H1 (cell line): ENCODE measurements at regions not wholly inside any gene's neighbourhood (a gene's known extent, or its start where the extent isn't known, plus 50 kb on each side); places are given as distances from the start of the nearest gene placed in this dataset.

Experiments
- CTCF ChIA-PET: fragments of 300-600 bp; sonication (Branson Sonifier 250); formaldehyde crosslinking; loops from one replicate; lab custom pipeline; 2021; ENCODE audit not compliant: partially characterized antibody; lab: Charles Lee
- POLR2A ChIA-PET: fragments of 300-600 bp; sonication (Branson Sonifier 250); formaldehyde crosslinking; loops from one replicate; lab custom pipeline; 2021; ENCODE audit warnings: inconsistent platforms; ENCODE audit not compliant: partially characterized antibody; lab: Charles Lee
- DNase-seq, 2 experiments: peaks; one replicate each; pipeline versions ENCODE4 v3.0.0 to v3.0.0-alpha.2; 2010 to 2022; ENCODE audit warnings: low spot score in 2 of 2, low read depth in 1 of 2, mixed read lengths in 1 of 2
- FAIRE-seq: peaks from 2 replicates; lab custom pipeline; 2011; peaks lifted over from hg19 to GRCh38; lab: Jason Lieb, UNC
- H2AFZ ChIP-seq: 2 replicates; pipeline ENCODE4 v1.8.1; 2012; ENCODE audit warnings: low read length, inconsistent platforms
- H2AK5ac ChIP-seq: 2 replicates; pipeline ENCODE4 v1.6.1; 2013; ENCODE audit warnings: low read depth, low read length
- H2BK120ac ChIP-seq: replicated peaks from 2 replicates; pipeline ENCODE3; 2013; ENCODE audit warnings: low read depth, low read length, inconsistent platforms
- H2BK12ac ChIP-seq: 2 replicates; pipeline ENCODE4 v1.6.1; 2013; ENCODE audit warnings: low read depth, low read length
- H2BK15ac ChIP-seq: 2 replicates; pipeline ENCODE4 v1.6.1; 2013; ENCODE audit warnings: low read length
- H2BK20ac ChIP-seq: 2 replicates; pipeline ENCODE4 v1.6.1; 2013; ENCODE audit warnings: low read length
- H2BK5ac ChIP-seq: 2 replicates; pipeline ENCODE4 v1.6.1; 2013; ENCODE audit warnings: low read depth, low read length
- H3K14ac ChIP-seq: 2 replicates; pipeline ENCODE4 v1.6.1; 2013; ENCODE audit warnings: inconsistent platforms; ENCODE audit not compliant: insufficient read length
- H3K18ac ChIP-seq: 2 replicates; pipeline ENCODE4 v1.6.1; 2013; ENCODE audit warnings: low read length; ENCODE audit errors: extremely low read depth
- H3K23ac ChIP-seq: 2 replicates; pipeline ENCODE4 v1.6.1; 2013; ENCODE audit warnings: inconsistent platforms; ENCODE audit not compliant: insufficient read length
- H3K23me2 ChIP-seq: 2 replicates; pipeline ENCODE4 v1.6.1; 2013; ENCODE audit warnings: low read depth, low read length
- H3K27ac ChIP-seq: 2 replicates; pipeline ENCODE4 v1.6.1; 2011; ENCODE audit warnings: low read depth, low read length, inconsistent platforms
- H3K27me3 ChIP-seq, 4 experiments: replicated peaks in 1 of 4; 1 replicate in 1 of 4; 2 replicates in 3 of 4; pipeline versions ENCODE4 v1.6.1 to v1.8.1; 2011 to 2013; ENCODE audit warnings: low read length in 3 of 4, mild to moderate bottlenecking in 3 of 4, inconsistent platforms in 2 of 4, mixed read lengths in 2 of 4, moderate library complexity in 1 of 4; ENCODE audit not compliant: control insufficient read depth in 3 of 4, insufficient read depth in 3 of 4; ENCODE audit errors: extremely low read depth in 1 of 4
- H3K36me3 ChIP-seq, 4 experiments: 2 replicates each; pipeline versions ENCODE4 v1.6.1 to v1.8.1; 2011 to 2013; ENCODE audit warnings: mild to moderate bottlenecking in 4 of 4, low read length in 3 of 4, moderate library complexity in 2 of 4, control low read depth in 1 of 4, inconsistent platforms in 1 of 4; ENCODE audit not compliant: insufficient read depth in 4 of 4, control insufficient read depth in 2 of 4
- H3K4ac ChIP-seq: replicated peaks from 2 replicates; pipeline ENCODE3; 2013; ENCODE audit warnings: low read length, low read depth, mixed read lengths, inconsistent platforms; ENCODE audit not compliant: insufficient read length
- H3K4me1 ChIP-seq, 4 experiments: replicated peaks in 1 of 4; 1 replicate in 1 of 4; 2 replicates in 3 of 4; pipeline versions ENCODE4 v1.6.1 to v1.8.1; 2011 to 2013; ENCODE audit warnings: low read length in 3 of 4, inconsistent platforms in 2 of 4, mixed read lengths in 1 of 4; ENCODE audit not compliant: insufficient read depth in 4 of 4, control insufficient read depth in 3 of 4
- H3K4me2 ChIP-seq, 2 experiments: 2 replicates each; pipeline versions ENCODE4 v1.6.1 to v1.8.1; 2011 to 2013; ENCODE audit warnings: low read depth in 2 of 2, low read length in 2 of 2, control low read depth in 1 of 2, inconsistent platforms in 1 of 2, mild to moderate bottlenecking in 1 of 2; ENCODE audit not compliant: insufficient read depth in 1 of 2
- H3K4me3 ChIP-seq, 4 experiments: fragments of 200-600, 300-600 bp in 1 of 4; sonication (generic), shearing (Covaris generic), sonication (Bioruptor Twin) in 1 of 4; 2 replicates each; pipeline versions ENCODE4 v1.5.1 to v1.8.1; 2011 to 2016; ENCODE audit warnings: low read length in 4 of 4, low read depth in 3 of 4, control low read depth in 2 of 4, inconsistent platforms in 2 of 4, mild to moderate bottlenecking in 2 of 4, mixed read lengths in 1 of 4, moderate library complexity in 1 of 4; ENCODE audit not compliant: insufficient read depth in 2 of 4; ENCODE audit errors: extremely low read depth in 1 of 4
- H3K56ac ChIP-seq: replicated peaks from 2 replicates; pipeline ENCODE3; 2013; ENCODE audit warnings: low read depth, mild to moderate bottlenecking, mixed read lengths, low read length, inconsistent platforms; ENCODE audit not compliant: insufficient read length
- H3K79me1 ChIP-seq: 2 replicates; pipeline ENCODE4 v1.6.1; 2013; ENCODE audit warnings: low read depth, low read length, control low read depth
- H3K79me2 ChIP-seq, 2 experiments: 2 replicates each; pipeline versions ENCODE4 v1.6.1 to v1.8.1; 2012 to 2013; ENCODE audit warnings: low read length in 2 of 2, mild to moderate bottlenecking in 2 of 2, inconsistent platforms in 1 of 2; ENCODE audit not compliant: insufficient read depth in 2 of 2, control insufficient read depth in 1 of 2
- H3K9ac ChIP-seq, 4 experiments: replicated peaks in 1 of 4; 1 replicate in 1 of 4; 2 replicates in 3 of 4; pipeline versions ENCODE4 v1.6.1 to v1.8.1; 2011 to 2013; ENCODE audit warnings: low read depth in 3 of 4, low read length in 3 of 4, control low read depth in 2 of 4, mild to moderate bottlenecking in 2 of 4, moderate library complexity in 2 of 4, inconsistent platforms in 1 of 4; ENCODE audit errors: extremely low read depth in 1 of 4
- H3K9me3 ChIP-seq, 2 experiments: 2 replicates each; pipeline versions ENCODE4 v1.6.1 to v1.8.1; 2012 to 2013; ENCODE audit warnings: mild to moderate bottlenecking in 2 of 2, moderate library complexity in 2 of 2, control low read depth in 1 of 2, inconsistent platforms in 1 of 2, low read depth in 1 of 2, low read length in 1 of 2, mixed read lengths in 1 of 2; ENCODE audit not compliant: insufficient read depth in 2 of 2
- H4K20me1 ChIP-seq, 2 experiments: replicated peaks in 1 of 2; 2 replicates each; pipeline versions ENCODE3 to v1.8.1; 2011 to 2013; ENCODE audit warnings: inconsistent platforms in 2 of 2, low read length in 2 of 2, mild to moderate bottlenecking in 1 of 2; ENCODE audit not compliant: insufficient read depth in 2 of 2, control insufficient read depth in 1 of 2
- H4K5ac ChIP-seq: 2 replicates; pipeline ENCODE4 v1.6.1; 2013; ENCODE audit warnings: low read length, low read depth, mixed read lengths, inconsistent platforms; ENCODE audit not compliant: insufficient read length
- H4K8ac ChIP-seq: 2 replicates; pipeline ENCODE4 v1.8.0; 2013; ENCODE audit warnings: mild to moderate bottlenecking, moderate library complexity, low read length, inconsistent platforms; ENCODE audit not compliant: insufficient read depth; ENCODE audit errors: extremely low read depth
- H4K91ac ChIP-seq: replicated peaks from 2 replicates; pipeline ENCODE3; 2013; ENCODE audit warnings: low read length, mixed read lengths, inconsistent platforms; ENCODE audit not compliant: insufficient read length
- ASH2L ChIP-seq: fragments of 200-600, 300-600 bp; sonication (generic); IDR thresholded peaks from one replicate; pipeline ENCODE4 v1.7.1; 2017; ENCODE audit warnings: low read length
- CHD1 ChIP-seq: IDR thresholded peaks from 2 replicates; pipeline ENCODE4 v1.6.1; 2012; ENCODE audit warnings: low read depth, low read length, improper control_type of control experiment
- EP300 ChIP-seq, 2 experiments: IDR thresholded peaks; 1 replicate in 1 of 2; 2 replicates in 1 of 2; pipeline ENCODE4 v1.6.1; 2011 to 2012; ENCODE audit warnings: low read depth in 2 of 2, low read length in 2 of 2, mild to moderate bottlenecking in 2 of 2, borderline replicate concordance in 1 of 2, inconsistent platforms in 1 of 2, moderate library complexity in 1 of 2
- HDAC2 ChIP-seq, 2 experiments: fragments of 300-600 bp in 1 of 2; sonication (generic) in 1 of 2; IDR thresholded peaks; 2 replicates each; pipeline ENCODE4 v1.6.1; 2011 to 2012; ENCODE audit warnings: low read depth in 2 of 2, low read length in 2 of 2, mild to moderate bottlenecking in 2 of 2, moderate library complexity in 2 of 2, borderline replicate concordance in 1 of 2, inconsistent platforms in 1 of 2
- PHF8 ChIP-seq: fragments of 200-600 bp; sonication (generic); conservative IDR thresholded peaks from 2 replicates; pipeline ENCODE4 v1.7.1; 2012; ENCODE audit warnings: low read depth, mild to moderate bottlenecking, inconsistent platforms, low read length, moderate library complexity
- RFX5 ChIP-seq: IDR thresholded peaks from 2 replicates; pipeline ENCODE4 v1.6.1; 2011; ENCODE audit warnings: low read depth, low read length, improper control_type of control experiment, borderline replicate concordance
- SIX5 ChIP-seq: IDR thresholded peaks from 2 replicates; pipeline ENCODE4 v1.6.1; 2011; ENCODE audit warnings: mild to moderate bottlenecking, low read depth, low read length
- WGBS, 2 experiments: shearing (Covaris generic) in 1 of 2; methylation state at CpG; one replicate each; pipeline versions ENCODE4 v1.1.6 to v1.1.7; 2013 to 2015; ENCODE audit warnings: low lambda C conversion rate in 2 of 2, mixed read lengths in 2 of 2, inconsistent platforms in 1 of 2, low coverage in 1 of 2, missing lambda C conversion rate in 1 of 2; ENCODE audit not compliant: insufficient replicate concordance in 2 of 2, insufficient coverage in 1 of 2, insufficient read length in 1 of 2; ENCODE audit errors: extremely low coverage in 1 of 2, missing lambda C conversion rate in 1 of 2; 5-methylcytosine and 5-hydroxymethylcytosine counted together
- TF ChIP-seq, protein P1 (sequence below): IDR thresholded peaks from 2 replicates; pipeline ENCODE4 v1.6.1; 2011; ENCODE audit warnings: low read length, improper control_type of control experiment
- TF ChIP-seq, protein P2 (sequence below): IDR thresholded peaks from 2 replicates; pipeline ENCODE4 v1.6.1; 2012; ENCODE audit warnings: low read length, inconsistent platforms
- TF ChIP-seq, protein P3 (sequence below): IDR thresholded peaks from 2 replicates; pipeline ENCODE4 v1.6.1; 2012; ENCODE audit warnings: inconsistent platforms

- Histone ChIP-seq H3K14ac (no peak overlapping the region), H2AK5ac (no peak overlapping the region), H2BK5ac (no peak overlapping the region), H3K56ac (no peak overlapping the region), H3K4ac (no peak overlapping the region), H3K79me1 (no peaks in the 10 kb centered on the region), H3K27me3 (no peaks in the 10 kb centered on the region), H3K18ac (no peak overlapping the region; the same call in 1 of the 2 replicates), H2BK20ac (no peak overlapping the region), H3K4me1 (peaks cover 0 to 3% (median 0%) of the 10 kb centered on the region in 4 experiments; a peak in 2 of 7 replicates), H4K8ac (no peak overlapping the region), H2BK12ac (no peak overlapping the region), H2BK120ac (no peak overlapping the region), H3K23me2 (no peaks in the 10 kb centered on the region), H4K20me1 (no peaks in the 10 kb centered on the region), H3K23ac (no peak overlapping the region), H3K79me2 (no peaks in the 10 kb centered on the region), H3K4me2 (0 out of 4 replicates have a peak overlapping the region, but pooled peaks of 1 of the 2 experiments have one; percentile 1), H3K9ac (no peak overlapping the region), H2AFZ (peak overlapping the region; percentile 86; the same call in 1 of the 2 replicates), H3K9me3 (peaks cover 0 to 3% of the 10 kb centered on the region in 2 experiments; a peak in 1 of 4 replicates), H3K27ac (no peak overlapping the region), H4K91ac (no peak overlapping the region), H4K5ac (no peak overlapping the region), H2BK15ac (no peak overlapping the region), H3K36me3 (no peaks in the 10 kb centered on the region), H3K4me3 (no peak overlapping the region)
- FAIRE-seq, result no peak
- 81% methylated on average over 3 of the region's 3 CpGs; no CpG with 5 or more reads in 1 of the 2 experiments for WGBS, 2 experiments
- no peak for DNase-seq
- CTCF ChIA-PET, result no interaction called here
- POLR2A ChIA-PET, result no interaction called here
- TF ChIP-seq, protein P1, sequence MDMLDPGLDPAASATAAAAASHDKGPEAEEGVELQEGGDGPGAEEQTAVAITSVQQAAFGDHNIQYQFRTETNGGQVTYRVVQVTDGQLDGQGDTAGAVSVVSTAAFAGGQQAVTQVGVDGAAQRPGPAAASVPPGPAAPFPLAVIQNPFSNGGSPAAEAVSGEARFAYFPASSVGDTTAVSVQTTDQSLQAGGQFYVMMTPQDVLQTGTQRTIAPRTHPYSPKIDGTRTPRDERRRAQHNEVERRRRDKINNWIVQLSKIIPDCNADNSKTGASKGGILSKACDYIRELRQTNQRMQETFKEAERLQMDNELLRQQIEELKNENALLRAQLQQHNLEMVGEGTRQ, result no peak
- TF ChIP-seq RFX5 (no peak), HDAC2 (IDR thresholded peaks at IDR 0.05; ENCODE audit: borderline replicate concordance in 1 of 2, low read depth in 2 of 2, low read length in 2 of 2) (no peak), SIX5 (no peak), EP300 (IDR thresholded peaks at IDR 0.05; ENCODE audit: borderline replicate concordance in 1 of 2, low read depth in 2 of 2, low read length in 2 of 2) (no peak), CHD1 (no peak), PHF8 (no peak), ASH2L (no peak)
- TF ChIP-seq, protein P2, sequence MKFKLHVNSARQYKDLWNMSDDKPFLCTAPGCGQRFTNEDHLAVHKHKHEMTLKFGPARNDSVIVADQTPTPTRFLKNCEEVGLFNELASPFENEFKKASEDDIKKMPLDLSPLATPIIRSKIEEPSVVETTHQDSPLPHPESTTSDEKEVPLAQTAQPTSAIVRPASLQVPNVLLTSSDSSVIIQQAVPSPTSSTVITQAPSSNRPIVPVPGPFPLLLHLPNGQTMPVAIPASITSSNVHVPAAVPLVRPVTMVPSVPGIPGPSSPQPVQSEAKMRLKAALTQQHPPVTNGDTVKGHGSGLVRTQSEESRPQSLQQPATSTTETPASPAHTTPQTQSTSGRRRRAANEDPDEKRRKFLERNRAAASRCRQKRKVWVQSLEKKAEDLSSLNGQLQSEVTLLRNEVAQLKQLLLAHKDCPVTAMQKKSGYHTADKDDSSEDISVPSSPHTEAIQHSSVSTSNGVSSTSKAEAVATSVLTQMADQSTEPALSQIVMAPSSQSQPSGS, result no peak
- TF ChIP-seq, protein P3, sequence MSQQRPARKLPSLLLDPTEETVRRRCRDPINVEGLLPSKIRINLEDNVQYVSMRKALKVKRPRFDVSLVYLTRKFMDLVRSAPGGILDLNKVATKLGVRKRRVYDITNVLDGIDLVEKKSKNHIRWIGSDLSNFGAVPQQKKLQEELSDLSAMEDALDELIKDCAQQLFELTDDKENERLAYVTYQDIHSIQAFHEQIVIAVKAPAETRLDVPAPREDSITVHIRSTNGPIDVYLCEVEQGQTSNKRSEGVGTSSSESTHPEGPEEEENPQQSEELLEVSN, result no peak
Measured at GRCh38 chr9:108016446-108016845, 526.9 kb upstream of the KLF4 start.
